HG03457 (cell line): ENCODE measurements at regions not wholly inside any gene's neighbourhood (a gene's known extent, or its start where the extent isn't known, plus 50 kb on each side); places are given as distances from the start of the nearest gene placed in this dataset.
"Not testable (repeated sequence)": the region's sequence is repeated elsewhere in the genome, so short reads cannot be mapped to it uniquely, and the experiment has no call there.

Experiments
- ATAC-seq: cut with Tn5 transposase; IDR thresholded peaks from one replicate; pipeline ENCODE4 v1.9.1; 2021; ENCODE audit warnings: moderate number of reproducible peaks; ENCODE audit not compliant: unreplicated experiment

DNA sequence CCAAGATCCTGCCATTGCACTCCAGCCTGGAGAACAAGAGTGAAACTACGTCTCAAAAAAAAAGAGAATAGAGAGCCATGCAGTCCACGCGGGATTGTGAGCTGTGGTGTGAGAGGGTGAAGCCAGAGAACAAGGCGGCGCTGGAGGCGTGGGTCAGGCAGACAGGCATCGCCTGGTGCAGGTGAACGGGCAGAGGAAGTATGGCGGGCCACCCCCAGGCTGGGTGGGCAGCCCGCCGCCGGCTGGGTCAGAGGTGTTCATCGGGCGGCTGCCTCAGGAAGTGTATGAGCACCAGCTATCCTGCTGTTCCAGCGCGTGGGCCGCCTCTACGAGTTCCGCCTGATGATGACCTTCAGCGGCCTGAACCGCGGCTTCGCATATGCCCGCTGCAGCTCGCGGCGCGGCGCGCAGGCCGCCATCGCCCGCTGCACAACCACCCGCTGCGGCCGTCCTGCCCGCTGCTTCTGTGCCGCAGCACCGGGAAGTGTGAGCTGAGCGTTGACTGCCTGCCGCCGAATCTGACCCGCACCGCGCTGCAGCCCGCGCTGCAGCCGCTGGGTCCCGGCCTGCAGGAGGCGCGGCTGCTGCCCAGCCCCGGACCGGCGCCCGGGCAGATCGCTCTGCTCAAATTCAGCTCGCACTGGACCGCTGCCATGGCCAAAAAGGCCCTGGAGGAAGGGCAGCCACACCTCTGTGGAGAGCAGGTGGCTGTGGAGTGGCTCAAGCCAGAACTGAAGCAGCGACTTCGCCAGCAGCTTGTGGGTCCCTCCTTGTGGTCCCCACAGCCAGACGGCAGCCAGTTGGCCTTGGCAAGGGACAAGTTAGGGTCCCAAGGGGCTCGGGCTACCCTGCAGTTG lies 95.5 kb upstream of the PLEKHM1 start:
- ATAC-seq = not testable (repeated sequence)

- not testable (repeated sequence) for ATAC-seq
Observed at GRCh38 chr17:45586651-45586934, 96.1 kb upstream of the PLEKHM1 start.

GRCh38 chr17:45592433-45592923 lies 102.0 kb upstream of the PLEKHM1 start:
- not testable (repeated sequence) for ATAC-seq

GRCh38 chr17:45596347-45596746 lies 105.8 kb upstream of the PLEKHM1 start:
- not testable (repeated sequence) for ATAC-seq

GRCh38 chr17:45600052-45601012 lies 109.8 kb upstream of the PLEKHM1 start:
- not testable (repeated sequence) for ATAC-seq

GRCh38 chr17:45601013-45601412 lies 110.5 kb upstream of the PLEKHM1 start:
- ATAC-seq = not testable (repeated sequence)

DNA sequence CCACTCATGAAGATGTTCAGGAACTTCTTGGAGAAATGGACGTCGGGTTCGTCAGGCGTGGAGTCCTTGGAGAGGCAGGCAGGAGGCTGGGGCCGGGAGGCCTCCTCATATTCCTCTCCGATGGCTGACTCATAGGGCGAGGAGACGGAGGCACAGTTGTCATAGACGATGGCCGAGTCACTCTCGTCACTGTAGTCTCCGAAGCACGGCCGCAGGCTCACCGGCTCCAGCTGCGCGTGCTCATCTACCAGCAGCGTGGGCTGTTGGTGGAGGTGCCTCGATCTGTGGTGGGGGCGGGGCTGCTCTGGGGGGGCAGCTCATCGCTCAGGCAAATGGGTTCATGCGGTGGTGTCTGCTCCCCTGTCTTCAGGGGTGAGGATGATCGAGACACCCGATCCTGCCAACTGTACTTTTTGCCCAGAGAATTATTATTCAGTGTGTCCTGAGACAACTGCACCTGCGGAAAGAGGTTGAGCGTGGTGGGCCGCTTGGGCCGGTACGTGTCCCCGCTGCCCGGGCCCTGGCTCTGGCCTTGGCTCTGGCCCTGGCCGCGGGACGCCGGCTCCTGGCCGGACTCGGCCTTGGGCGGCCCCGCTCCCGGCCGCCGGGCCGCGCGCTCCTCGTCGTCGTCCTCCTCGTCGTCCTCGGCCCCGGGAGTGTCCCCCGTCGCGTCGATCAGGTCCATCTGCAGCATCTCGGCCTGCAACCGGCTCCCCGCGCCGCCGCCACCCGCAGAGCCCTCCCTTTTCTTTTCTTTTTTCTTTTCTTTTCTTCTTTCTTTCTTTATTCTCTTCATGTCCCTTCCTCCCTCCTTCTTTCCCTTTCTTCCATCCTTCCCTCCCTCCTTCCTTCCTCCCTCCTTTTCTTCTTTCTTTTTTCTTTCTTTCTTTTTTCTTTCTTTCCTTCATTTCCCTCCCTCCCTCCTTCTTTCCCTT lies 111.4 kb upstream of the PLEKHM1 start:
- ATAC-seq = not testable (repeated sequence)

- not testable (repeated sequence) for ATAC-seq
Observed at GRCh38 chr17:45605751-45606150, 115.2 kb upstream of the PLEKHM1 start.

- ATAC-seq = peak; percentile 96
Observed at GRCh38 chr17:45619984-45620405, 129.5 kb upstream of the PLEKHM1 start.

DNA sequence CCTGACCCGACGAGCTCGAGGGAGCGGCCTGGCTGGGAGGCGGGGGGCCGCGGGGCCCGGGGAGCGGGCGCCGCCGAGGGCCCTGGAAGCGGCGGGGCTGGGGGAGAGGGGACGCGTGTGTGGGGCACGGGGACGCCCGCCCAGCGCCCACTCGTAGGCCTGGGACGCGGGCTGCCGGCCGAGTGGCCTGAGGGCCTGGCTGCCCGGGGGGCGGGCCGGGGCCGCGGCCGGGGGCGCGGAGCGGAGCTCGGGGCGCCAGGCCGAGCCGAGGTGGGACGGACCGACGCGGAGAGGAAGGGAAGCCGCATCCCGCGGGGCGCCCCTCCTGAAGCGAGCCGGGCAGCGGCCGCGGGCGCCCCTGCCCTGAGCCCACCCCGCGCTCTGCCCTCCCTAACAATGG lies 129.9 kb upstream of the PLEKHM1 start:
- ATAC-seq = not testable (repeated sequence)

DNA sequence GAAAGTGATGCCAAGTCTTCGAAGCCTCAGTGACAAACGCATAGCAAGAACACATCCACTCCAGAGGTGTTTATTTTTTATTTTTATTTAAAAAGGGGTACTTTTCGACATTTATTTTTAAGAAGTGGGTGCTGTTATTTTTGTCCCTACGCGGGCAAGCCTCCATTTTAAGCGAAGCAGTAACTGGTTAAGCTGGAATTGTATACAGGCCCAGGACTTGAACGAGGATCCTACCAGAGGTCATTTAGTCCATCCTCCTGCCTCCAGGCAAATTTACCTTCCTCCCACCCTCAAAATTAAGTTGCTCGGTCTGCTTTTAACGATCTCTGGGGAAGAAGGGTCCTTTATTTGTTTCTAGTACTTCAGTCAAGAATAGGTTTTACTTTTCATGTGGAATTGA lies 130.6 kb upstream of the PLEKHM1 start:
- ATAC-seq = not testable (repeated sequence)

DNA sequence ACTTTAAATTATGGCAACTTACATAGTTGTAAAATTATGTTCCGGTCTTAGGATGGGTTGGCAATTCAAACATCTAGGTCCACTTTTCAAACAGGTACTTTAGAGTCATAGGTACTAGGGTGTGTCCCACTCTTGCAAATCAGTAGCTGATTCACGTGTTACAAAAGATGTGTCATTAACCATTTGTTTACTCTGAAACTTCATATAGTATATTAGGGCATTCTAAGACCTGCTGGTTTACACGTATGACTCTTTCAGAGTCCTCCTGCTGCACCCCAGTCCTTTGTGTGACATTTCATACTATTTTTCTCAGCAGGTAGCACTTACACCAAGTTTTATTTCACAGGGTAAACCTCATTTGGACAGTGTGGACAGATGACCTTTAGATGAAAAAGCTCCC lies 131.8 kb upstream of the PLEKHM1 start:
- ATAC-seq = not testable (repeated sequence)

GRCh38 chr17:45628019-45628418 lies 137.5 kb upstream of the PLEKHM1 start:
- no peak for ATAC-seq

DNA sequence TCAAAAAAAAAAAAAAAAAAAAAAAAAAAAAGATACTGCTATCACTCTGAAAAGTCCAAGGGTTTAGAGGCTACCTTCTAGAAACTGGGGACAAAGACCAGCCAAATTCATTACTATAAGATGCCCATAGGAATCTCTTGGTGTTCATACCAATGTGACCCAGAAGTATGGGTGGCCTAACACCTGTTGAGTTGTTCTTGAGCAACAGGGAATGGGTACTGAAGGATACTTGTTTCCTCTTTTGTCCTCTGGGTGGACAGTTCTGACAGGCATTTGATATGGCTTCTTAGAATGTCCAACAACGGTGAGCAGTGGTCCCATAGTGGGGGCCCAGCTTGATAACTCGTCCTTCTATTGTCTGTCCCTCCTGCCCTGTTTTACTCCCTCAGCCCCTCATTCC lies 141.4 kb upstream of the PLEKHM1 start:
- no peak for ATAC-seq

GRCh38 chr17:45639297-45639849 lies 144.7 kb upstream of the CRHR1 start:
- ATAC-seq = no peak

- ATAC-seq = no peak
Observed at GRCh38 chr17:45640141-45640850, 143.8 kb upstream of the CRHR1 start.

DNA sequence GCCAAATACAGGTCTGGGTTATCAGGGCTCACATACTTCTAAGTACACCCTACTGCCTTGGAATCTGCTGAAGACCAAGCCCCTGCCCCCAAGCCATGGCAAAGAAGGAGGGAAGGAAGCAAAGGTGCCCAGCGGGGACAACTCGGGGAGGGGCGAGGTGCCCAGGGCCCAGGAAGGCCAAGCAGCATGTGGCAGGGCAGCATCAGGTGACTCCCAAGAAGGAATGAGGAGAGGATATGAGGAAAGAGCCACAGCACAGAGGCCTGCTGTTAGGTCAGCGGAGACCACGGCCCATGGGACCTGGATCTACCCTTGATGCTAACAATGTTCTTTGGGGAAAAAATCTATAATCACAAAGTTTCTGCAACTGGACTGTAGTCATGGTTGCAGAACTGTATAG lies 142.6 kb upstream of the CRHR1 start:
- no peak for ATAC-seq

GRCh38 chr17:45643591-45643990 lies 140.5 kb upstream of the CRHR1 start:
- no peak for ATAC-seq

GRCh38 chr17:45644637-45645036 lies 139.5 kb upstream of the CRHR1 start:
- not testable (repeated sequence) for ATAC-seq

- ATAC-seq = no peak
Observed at GRCh38 chr17:45645330-45645729, 138.8 kb upstream of the CRHR1 start.
